Thyroid gland (tissue), 4 donors: ENCODE measurements at regions not wholly inside any gene's neighbourhood (a gene's known extent, or its start where the extent isn't known, plus 50 kb on each side); places are given as distances from the start of the nearest gene placed in this dataset.

Experiments used
- POLR2A ChIP-seq, 2 donors: fragments of 450-650 bp; IDR thresholded peaks; one replicate each; pipeline ENCODE4 v1.6.1; 2017; ENCODE audit warnings: antibody characterized with exemption in 2 of 2, mild to moderate bottlenecking in 2 of 2, moderate library complexity in 1 of 2
- TF ChIP-seq, protein P1 (sequence below), 6 experiments: fragments of 200-600 bp in 3 of 6; fragments of 450-650 bp in 3 of 6; sonication (generic) in 3 of 6; IDR thresholded peaks; one replicate each; pipeline ENCODE4 v1.5.1; 2016 to 2019; ENCODE audit warnings: antibody characterized with exemption in 6 of 6, mild to moderate bottlenecking in 2 of 6, inconsistent platforms in 1 of 6, moderate library complexity in 1 of 6

DNA sequence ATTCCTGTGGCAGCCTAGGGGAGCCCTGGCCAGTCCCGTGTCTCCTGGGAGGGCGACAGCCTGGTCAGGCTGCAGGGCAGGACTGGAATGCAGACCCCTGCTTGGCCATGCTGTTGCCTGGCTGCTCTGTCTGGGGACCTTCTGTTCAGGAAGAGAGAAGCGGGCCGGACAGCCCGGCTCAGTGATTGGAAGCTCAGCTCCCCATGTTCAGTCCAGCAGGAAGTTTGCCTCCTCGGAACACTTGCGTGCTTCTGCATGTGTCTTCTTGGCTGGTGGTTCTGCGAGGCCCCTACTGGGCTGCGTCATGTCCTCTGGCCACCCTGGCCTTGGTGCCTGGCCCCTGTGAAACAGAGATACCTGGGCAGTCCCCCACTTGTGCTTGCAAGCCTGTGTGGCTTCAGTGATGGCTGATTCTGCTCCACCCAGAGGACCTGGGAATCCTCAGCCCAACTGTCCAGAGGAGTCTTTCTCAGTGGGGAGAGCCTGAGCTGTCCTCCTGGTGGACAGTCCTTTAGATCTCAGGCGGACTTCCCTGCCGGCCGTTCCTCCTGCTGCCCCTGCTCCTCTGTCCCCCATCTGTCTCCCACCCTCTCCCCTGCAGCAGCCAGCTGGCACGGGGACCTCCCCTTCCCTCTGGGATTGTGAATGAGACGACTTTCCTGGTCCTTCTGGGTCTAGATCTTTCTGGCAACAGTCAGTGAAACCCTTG, 279.5 kb downstream of the SEC14L1 start:
- TF ChIP-seq, protein P1, sequence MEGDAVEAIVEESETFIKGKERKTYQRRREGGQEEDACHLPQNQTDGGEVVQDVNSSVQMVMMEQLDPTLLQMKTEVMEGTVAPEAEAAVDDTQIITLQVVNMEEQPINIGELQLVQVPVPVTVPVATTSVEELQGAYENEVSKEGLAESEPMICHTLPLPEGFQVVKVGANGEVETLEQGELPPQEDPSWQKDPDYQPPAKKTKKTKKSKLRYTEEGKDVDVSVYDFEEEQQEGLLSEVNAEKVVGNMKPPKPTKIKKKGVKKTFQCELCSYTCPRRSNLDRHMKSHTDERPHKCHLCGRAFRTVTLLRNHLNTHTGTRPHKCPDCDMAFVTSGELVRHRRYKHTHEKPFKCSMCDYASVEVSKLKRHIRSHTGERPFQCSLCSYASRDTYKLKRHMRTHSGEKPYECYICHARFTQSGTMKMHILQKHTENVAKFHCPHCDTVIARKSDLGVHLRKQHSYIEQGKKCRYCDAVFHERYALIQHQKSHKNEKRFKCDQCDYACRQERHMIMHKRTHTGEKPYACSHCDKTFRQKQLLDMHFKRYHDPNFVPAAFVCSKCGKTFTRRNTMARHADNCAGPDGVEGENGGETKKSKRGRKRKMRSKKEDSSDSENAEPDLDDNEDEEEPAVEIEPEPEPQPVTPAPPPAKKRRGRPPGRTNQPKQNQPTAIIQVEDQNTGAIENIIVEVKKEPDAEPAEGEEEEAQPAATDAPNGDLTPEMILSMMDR (IDR thresholded peaks at IDR 0.05) = no peak
- TF ChIP-seq POLR2A (IDR thresholded peaks at IDR 0.05) = no peak
